ENCODE measurements at regions not wholly inside any gene's neighbourhood (a gene's known extent, or its start where the extent isn't known, plus 50 kb on each side); places are given as distances from the start of the nearest gene placed in this dataset.
"Not testable (repeated sequence)": the region's sequence is repeated elsewhere in the genome, so short reads cannot be mapped to it uniquely, and the experiment has no call there.

GRCh38 chr7:91480470-91480869 is 216.2 kb downstream of the FZD1 start:
- not testable (repeated sequence) for TF ChIP-seq POLR2AphosphoS5, POLR2A (IDR thresholded peaks at IDR 0.05; ENCODE audit: low read depth, low read length)

All from GM12892 (cell line).